Stomach smooth muscle (tissue), 2 donors: ENCODE measurements at regions not wholly inside any gene's neighbourhood (a gene's known extent, or its start where the extent isn't known, plus 50 kb on each side); places are given as distances from the start of the nearest gene placed in this dataset.

ENCODE experiments used
- H3K27ac ChIP-seq: one replicate; pipeline ENCODE4 v1.7.0; 2013; ENCODE audit warnings: mild to moderate bottlenecking, low read length, inconsistent platforms
- H3K27me3 ChIP-seq, 2 donors: one replicate each; pipeline ENCODE4 v1.7.0; 2013; ENCODE audit warnings: low read length in 2 of 2; ENCODE audit not compliant: insufficient read depth in 2 of 2, control insufficient read depth in 1 of 2
- H3K36me3 ChIP-seq, 2 donors: one replicate each; pipeline ENCODE4 v1.7.0; 2013; ENCODE audit warnings: low read length in 2 of 2; ENCODE audit not compliant: control insufficient read depth in 2 of 2, insufficient read depth in 2 of 2
- H3K4me1 ChIP-seq: one replicate; pipeline ENCODE4 v1.7.0; 2013; ENCODE audit warnings: low read length; ENCODE audit not compliant: control insufficient read depth, insufficient read depth
- H3K4me3 ChIP-seq, 2 donors: one replicate each; pipeline ENCODE4 v1.7.0; 2013; ENCODE audit warnings: low read length in 2 of 2
- H3K9ac ChIP-seq, 2 donors: one replicate each; pipeline ENCODE4 v1.7.0; 2013; ENCODE audit warnings: low read length in 2 of 2, mild to moderate bottlenecking in 1 of 2
- H3K9me3 ChIP-seq, 2 donors: one replicate each; pipeline ENCODE4 v1.7.0; 2013; ENCODE audit warnings: low read length in 2 of 2; ENCODE audit not compliant: control insufficient read depth in 2 of 2
- donor health status: healthy.
- donor health status: Pancreatic carcinoma.

DNA sequence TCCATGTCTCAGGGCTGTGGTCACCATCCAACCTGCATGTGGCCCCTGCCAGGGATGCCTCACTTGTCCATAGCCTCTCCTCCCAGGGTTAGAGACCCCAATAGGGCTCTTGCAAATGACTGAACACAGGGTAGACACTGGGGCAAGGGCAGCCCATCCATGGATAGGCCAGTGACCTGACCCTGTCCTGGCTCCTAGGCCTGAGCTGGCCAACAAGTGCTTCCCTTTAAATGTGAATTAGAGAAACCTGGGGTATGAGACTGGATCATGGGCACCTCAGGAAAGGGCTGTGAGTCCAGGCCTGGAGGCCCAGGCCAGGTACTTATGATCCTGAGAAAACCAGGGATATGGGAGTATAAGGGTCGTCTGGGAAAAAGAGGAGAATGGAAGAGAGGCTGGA is 64.5 kb downstream of the COPS8 start:
- Histone ChIP-seq H3K9me3 (peaks cover 7 to 13% of the 10 kb centered on the region in 2 donors), H3K4me3 (no peak overlapping the region), H3K36me3 (no peaks in the 10 kb centered on the region), H3K27me3 (no peaks in the 10 kb centered on the region), H3K27ac (no peak overlapping the region), H3K9ac (no peak overlapping the region), H3K4me1 (peaks cover 14% of the 10 kb centered on the region)

DNA sequence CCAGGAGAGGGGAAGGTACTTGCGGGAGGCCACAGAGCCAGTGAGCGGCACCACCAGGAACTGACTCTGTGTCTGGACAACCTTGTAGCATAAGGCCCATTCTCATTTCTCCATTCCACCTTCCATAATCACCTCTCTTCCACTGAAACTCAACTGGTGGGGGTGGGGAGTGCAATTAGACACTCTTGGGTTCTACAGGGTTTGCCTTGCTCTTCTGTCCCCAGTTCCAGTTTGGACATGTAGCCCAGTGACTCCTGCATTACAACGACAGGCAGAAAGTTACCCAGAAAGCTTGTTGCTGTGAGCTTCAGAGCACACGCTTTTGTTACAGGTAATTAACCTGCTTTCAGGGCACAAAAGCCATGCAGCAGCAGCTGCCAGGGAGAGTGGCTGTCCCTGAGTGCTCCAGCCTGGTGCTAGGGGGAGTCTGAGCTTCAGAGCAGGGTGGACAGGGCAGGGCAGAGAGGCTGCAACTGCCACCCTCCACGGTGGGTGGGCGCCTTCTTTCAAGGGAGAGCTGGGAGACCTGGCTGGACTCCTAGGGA is 65.2 kb downstream of the COPS8 start:
- no peak overlapping the region for H3K4me3 ChIP-seq
- H3K27ac ChIP-seq = no peak overlapping the region
- H3K4me1 ChIP-seq = peaks cover 22% of the 10 kb centered on the region
- H3K9ac ChIP-seq = no peak overlapping the region
- H3K36me3 ChIP-seq = no peaks in the 10 kb centered on the region
- H3K27me3 ChIP-seq = no peaks in the 10 kb centered on the region
- peaks cover 6 to 13% of the 10 kb centered on the region in 2 donors for H3K9me3 ChIP-seq

DNA sequence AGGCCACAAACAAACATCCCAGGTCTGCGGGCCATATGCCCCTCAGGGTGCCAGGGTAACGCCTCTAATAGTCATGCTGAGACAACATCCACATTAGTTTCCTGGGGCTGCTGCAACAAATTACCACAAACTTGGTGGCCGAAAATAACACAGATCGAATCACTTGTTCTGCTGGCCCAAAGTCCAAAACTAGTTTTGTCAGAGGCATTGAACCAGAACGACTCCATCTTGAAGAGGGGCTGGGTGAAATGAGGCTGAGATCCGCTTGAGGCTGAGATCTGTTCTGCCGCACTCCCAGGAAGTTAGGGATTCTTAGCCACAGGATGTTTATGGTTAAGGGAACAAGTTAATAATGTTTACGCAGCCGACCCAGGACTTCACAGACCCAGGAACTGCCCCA is 66.7 kb downstream of the COPS8 start:
- peaks cover 36% of the 10 kb centered on the region for H3K4me1 ChIP-seq
- no peak overlapping the region for H3K27ac ChIP-seq
- H3K9me3 ChIP-seq = peaks cover 5 to 8% of the 10 kb centered on the region in 2 donors

GRCh38 chr2:237153181-237153580 is 67.5 kb downstream of the COPS8 start:
- H3K9me3 ChIP-seq = peaks cover 0 to 4% of the 10 kb centered on the region in 2 donors
- H3K4me3 ChIP-seq = no peak overlapping the region
- no peak overlapping the region for H3K9ac ChIP-seq
- no peaks in the 10 kb centered on the region for H3K36me3 ChIP-seq
- no peak overlapping the region for H3K27ac ChIP-seq
- H3K4me1 ChIP-seq = peaks cover 37% of the 10 kb centered on the region
- no peaks in the 10 kb centered on the region for H3K27me3 ChIP-seq

More for the DNA sequence above, 66.7 kb downstream of the COPS8 start:
- H3K27me3 ChIP-seq = no peaks in the 10 kb centered on the region
- no peak overlapping the region for H3K4me3 ChIP-seq
- no peaks in the 10 kb centered on the region for H3K36me3 ChIP-seq
- H3K9ac ChIP-seq = no peak overlapping the region

DNA sequence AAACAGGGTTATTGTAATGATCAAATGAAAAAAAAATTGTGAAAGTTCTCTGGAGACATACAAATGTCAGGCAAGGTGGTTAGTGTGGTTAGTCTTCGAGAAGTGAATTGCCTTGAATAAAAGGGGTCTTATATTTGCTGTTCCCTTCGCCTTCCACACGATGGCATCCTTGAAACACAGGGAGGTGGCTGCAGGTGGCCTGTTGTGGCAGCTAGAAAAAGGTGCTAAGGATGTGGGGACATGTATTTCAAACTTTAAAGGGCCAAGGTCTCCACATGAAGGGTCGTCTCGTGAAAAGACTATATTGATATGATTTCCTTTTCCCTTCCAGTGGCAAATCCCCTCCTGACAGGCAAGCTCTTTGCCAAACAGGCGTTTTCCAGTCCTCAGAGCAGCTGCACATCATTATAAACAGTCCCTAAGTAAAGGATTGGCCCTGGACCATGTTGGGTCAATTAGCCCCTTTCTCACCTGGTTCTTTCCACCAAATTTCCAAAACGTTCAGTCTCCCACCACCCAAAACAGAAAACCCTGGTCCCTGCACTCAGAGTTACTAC is 68.5 kb downstream of the COPS8 start:
- no peaks in the 10 kb centered on the region for H3K36me3 ChIP-seq
- no peak overlapping the region for H3K9ac ChIP-seq
- H3K4me3 ChIP-seq = no peak overlapping the region
- H3K27me3 ChIP-seq = no peaks in the 10 kb centered on the region
- no peak overlapping the region for H3K27ac ChIP-seq
- peaks cover 37% of the 10 kb centered on the region for H3K4me1 ChIP-seq
- H3K9me3 ChIP-seq = no peaks in the 10 kb centered on the region

- H3K27me3 ChIP-seq = no peaks in the 10 kb centered on the region
- H3K4me3 ChIP-seq = no peak overlapping the region
- H3K9ac ChIP-seq = peak overlapping the region in 1 of 2 donors; percentile 9
- no peak overlapping the region for H3K27ac ChIP-seq
- peaks cover 33% of the 10 kb centered on the region for H3K4me1 ChIP-seq
- H3K9me3 ChIP-seq = no peaks in the 10 kb centered on the region
- H3K36me3 ChIP-seq = no peaks in the 10 kb centered on the region
These were observed 69.5 kb downstream of the COPS8 start for GRCh38 chr2:237154884-237155851.

- Histone ChIP-seq H3K9ac (peak overlapping the region; percentile 46 to 55), H3K36me3 (no peaks in the 10 kb centered on the region), H3K4me1 (peaks cover 33% of the 10 kb centered on the region), H3K4me3 (peak overlapping the region; percentile 15 to 35), H3K9me3 (no peaks in the 10 kb centered on the region), H3K27me3 (no peaks in the 10 kb centered on the region), H3K27ac (peak overlapping the region; percentile 46)
These were observed 70.6 kb downstream of the COPS8 start for GRCh38 chr2:237156031-237156856.

DNA sequence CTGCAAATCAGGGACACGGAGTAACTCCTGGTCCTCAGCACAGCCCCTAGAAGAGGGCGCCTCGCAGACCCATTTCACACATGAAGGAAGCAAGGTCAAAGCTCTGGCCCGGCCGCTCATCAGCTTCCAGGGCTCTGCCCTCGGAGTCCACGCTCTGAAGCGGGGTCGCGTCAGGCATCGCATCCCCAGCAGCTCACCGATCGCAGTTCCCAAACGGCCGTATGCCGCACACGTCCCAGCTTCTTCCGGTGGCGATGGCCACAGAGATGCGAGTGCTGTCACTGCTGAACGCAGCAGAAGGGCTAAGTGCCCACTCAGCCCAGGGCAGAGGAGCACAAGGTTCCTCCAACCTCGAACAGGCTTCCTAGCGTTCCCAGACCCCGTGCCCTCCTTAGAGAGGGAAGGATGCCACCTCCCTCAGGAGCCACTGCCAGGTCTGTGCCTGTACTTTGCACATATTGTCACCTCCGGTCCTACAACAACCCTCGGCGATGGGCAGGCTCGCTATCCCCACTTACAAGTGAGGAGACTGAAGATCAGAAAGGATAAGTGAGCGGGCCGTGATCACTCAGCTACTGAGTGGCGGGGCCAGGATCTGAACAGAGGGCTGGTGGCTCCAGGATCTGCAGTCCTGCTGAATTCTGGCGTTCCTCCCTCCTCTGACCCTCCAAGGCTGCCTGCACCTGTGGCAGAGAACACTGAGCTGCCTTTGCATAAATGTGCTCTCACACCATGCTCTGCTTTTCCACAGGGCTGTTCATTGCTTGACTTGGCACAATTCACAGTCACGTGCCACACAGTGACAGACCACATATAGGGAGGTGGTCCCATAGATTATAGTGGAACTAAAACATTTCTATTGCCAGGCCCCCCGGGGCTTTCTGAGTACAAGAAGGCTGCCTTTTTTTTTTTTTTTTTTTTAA is 71.4 kb downstream of the COPS8 start:
- no peaks in the 10 kb centered on the region for H3K27me3 ChIP-seq
- H3K9ac ChIP-seq = peak overlapping the region in 1 of 2 donors; percentile 55
- H3K4me3 ChIP-seq = peak overlapping the region; percentile 15 to 35
- H3K36me3 ChIP-seq = no peaks in the 10 kb centered on the region
- no peaks in the 10 kb centered on the region for H3K9me3 ChIP-seq
- peak overlapping the region; percentile 46 for H3K27ac ChIP-seq
- H3K4me1 ChIP-seq = peaks cover 39% of the 10 kb centered on the region

DNA sequence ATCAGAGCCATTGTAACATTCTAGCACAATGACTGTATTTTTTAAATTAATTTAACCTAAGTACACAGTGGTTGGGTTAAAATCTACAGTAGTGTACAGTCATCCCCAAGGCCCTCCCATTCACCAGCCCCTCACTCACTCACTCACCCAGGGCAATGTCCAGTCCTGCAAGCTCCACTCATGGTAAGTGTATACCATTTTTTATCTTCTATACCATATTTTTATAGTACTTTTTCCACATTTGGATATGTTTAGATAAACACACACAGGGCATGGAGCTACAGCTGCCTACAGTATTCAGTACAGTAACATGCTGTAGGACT is 72.1 kb downstream of the COPS8 start:
- no peaks in the 10 kb centered on the region for H3K9me3 ChIP-seq
- no peak overlapping the region for H3K27ac ChIP-seq
- H3K27me3 ChIP-seq = no peaks in the 10 kb centered on the region
- no peak overlapping the region for H3K9ac ChIP-seq
- H3K4me3 ChIP-seq = no peak overlapping the region
- peaks cover 39% of the 10 kb centered on the region for H3K4me1 ChIP-seq
- H3K36me3 ChIP-seq = no peaks in the 10 kb centered on the region

- H3K4me1 ChIP-seq = peaks cover 39% of the 10 kb centered on the region
- H3K9me3 ChIP-seq = no peaks in the 10 kb centered on the region
- no peak overlapping the region for H3K4me3 ChIP-seq
- H3K9ac ChIP-seq = no peak overlapping the region
- no peaks in the 10 kb centered on the region for H3K27me3 ChIP-seq
- H3K27ac ChIP-seq = no peak overlapping the region
- no peaks in the 10 kb centered on the region for H3K36me3 ChIP-seq
These were observed 72.5 kb downstream of the COPS8 start for GRCh38 chr2:237158194-237158593.
